Astrocyte (in vitro differentiated cells and primary cell): ENCODE measurements at regions not wholly inside any gene's neighbourhood (a gene's known extent, or its start where the extent isn't known, plus 50 kb on each side); places are given as distances from the start of the nearest gene placed in this dataset.

ENCODE experiments used
- DNase-seq: peaks from one replicate; pipeline ENCODE4 v3.0.0-alpha.2; 2010; ENCODE audit warnings: low read depth
- FAIRE-seq: peaks from 2 replicates; lab custom pipeline; 2011; peaks lifted over from hg19 to GRCh38; lab: Jason Lieb, UNC
- H2AFZ ChIP-seq: 2 replicates; pipeline ENCODE4 v1.6.0; 2012; ENCODE audit warnings: low read depth, low read length, inconsistent platforms
- H3K27ac ChIP-seq: 2 replicates; pipeline ENCODE4 v1.5.1; 2011; ENCODE audit warnings: low read depth, low read length, inconsistent platforms
- H3K27me3 ChIP-seq: 2 replicates; pipeline ENCODE4 v1.6.0; 2011; ENCODE audit warnings: low read length, inconsistent platforms; ENCODE audit not compliant: insufficient read depth
- H3K36me3 ChIP-seq: 2 replicates; pipeline ENCODE4 v1.5.1; 2011; ENCODE audit warnings: low read length, inconsistent platforms; ENCODE audit not compliant: insufficient read depth
- H3K4me1 ChIP-seq: 2 replicates; pipeline ENCODE4 v1.5.1; 2011; ENCODE audit warnings: low read length, inconsistent platforms; ENCODE audit not compliant: insufficient read depth
- H3K4me2 ChIP-seq: 2 replicates; pipeline ENCODE4 v1.6.0; 2012; ENCODE audit warnings: low read length, inconsistent platforms
- H3K4me3 ChIP-seq: 2 replicates; pipeline ENCODE4 v1.5.1; 2011; ENCODE audit warnings: low read depth, mild to moderate bottlenecking, low read length, inconsistent platforms; ENCODE audit not compliant: insufficient read depth
- H3K79me2 ChIP-seq: 2 replicates; pipeline ENCODE4 v1.6.0; 2012; ENCODE audit warnings: mild to moderate bottlenecking, low read length, inconsistent platforms; ENCODE audit not compliant: insufficient read depth
- H3K9ac ChIP-seq: 2 replicates; pipeline ENCODE4 v1.6.0; 2012; ENCODE audit warnings: mild to moderate bottlenecking, low read length, inconsistent platforms
- H3K9me3 ChIP-seq: 2 replicates; pipeline ENCODE4 v1.5.1; 2012; ENCODE audit warnings: low read depth, mild to moderate bottlenecking, low read length, inconsistent platforms; ENCODE audit not compliant: insufficient read depth
- H4K20me1 ChIP-seq: 2 replicates; pipeline ENCODE4 v1.6.0; 2012; ENCODE audit warnings: low read length, inconsistent platforms; ENCODE audit not compliant: insufficient read depth
- H3K27ac Mint-ChIP-seq: one replicate; pipeline ENCODE4 v1.8.0; 2021; ENCODE audit warnings: mild to moderate bottlenecking, mixed read lengths; ENCODE audit not compliant: unreplicated experiment
- H3K27me3 Mint-ChIP-seq: one replicate; pipeline ENCODE4 v1.8.0; 2021; ENCODE audit warnings: low read depth, mixed read lengths; ENCODE audit not compliant: unreplicated experiment
- H3K36me3 Mint-ChIP-seq: one replicate; pipeline ENCODE4 v1.8.0; 2021; ENCODE audit warnings: low read depth, mixed read lengths; ENCODE audit not compliant: unreplicated experiment
- H3K4me1 Mint-ChIP-seq: one replicate; pipeline ENCODE4 v1.8.0; 2021; ENCODE audit warnings: low read depth, mixed read lengths; ENCODE audit not compliant: unreplicated experiment
- H3K4me3 Mint-ChIP-seq: one replicate; pipeline ENCODE4 v1.8.0; 2021; ENCODE audit warnings: mild to moderate bottlenecking, moderate library complexity, mixed read lengths; ENCODE audit not compliant: unreplicated experiment
- H3K9me3 Mint-ChIP-seq: one replicate; pipeline ENCODE4 v1.8.0; 2021; ENCODE audit warnings: mild to moderate bottlenecking, mixed read lengths; ENCODE audit not compliant: unreplicated experiment
- EZH2 ChIP-seq: IDR thresholded peaks from 2 replicates; pipeline ENCODE4 v1.6.1; 2012; ENCODE audit warnings: mild to moderate bottlenecking, low read length, inconsistent platforms; ENCODE audit not compliant: insufficient read depth
- TF ChIP-seq, protein P1 (sequence below): IDR thresholded peaks from 2 replicates; pipeline ENCODE4 v1.5.1; 2011; ENCODE audit warnings: low read depth, mild to moderate bottlenecking, inconsistent platforms, low read length, moderate library complexity; ENCODE audit not compliant: insufficient read depth

DNA sequence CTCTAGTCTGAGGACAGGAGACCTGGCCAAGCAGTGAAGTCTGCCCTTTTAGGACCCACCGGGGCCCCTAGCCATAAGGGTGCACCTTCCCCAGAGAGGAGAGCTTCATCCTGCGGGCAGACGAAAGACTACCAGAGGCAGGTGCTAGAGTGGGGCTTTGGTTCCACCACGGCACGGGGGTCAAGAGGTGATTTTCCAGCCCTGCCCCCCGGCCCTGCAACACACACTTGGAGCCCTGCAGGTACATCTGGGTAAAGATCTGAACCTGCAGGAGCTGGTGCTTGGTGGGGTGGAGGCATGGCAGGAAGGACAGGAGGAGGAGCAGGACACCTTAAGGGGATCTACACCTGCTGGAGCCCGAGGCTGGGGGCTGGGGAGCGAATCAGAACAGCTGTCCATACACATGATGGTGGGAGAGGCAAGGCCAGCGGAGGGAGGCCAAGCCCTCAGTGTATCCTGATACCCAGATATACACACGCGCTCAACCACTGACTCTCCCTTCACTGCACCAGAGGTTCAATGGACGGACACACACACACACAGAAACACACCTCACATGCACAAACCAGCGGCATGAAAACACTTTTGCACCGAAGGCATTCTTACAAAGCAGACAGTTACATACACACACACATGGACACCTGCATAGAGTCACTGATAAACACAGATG lies 98.4 kb upstream of the MVB12B start:
- FAIRE-seq: no peak
- DNase-seq: no peak

DNA sequence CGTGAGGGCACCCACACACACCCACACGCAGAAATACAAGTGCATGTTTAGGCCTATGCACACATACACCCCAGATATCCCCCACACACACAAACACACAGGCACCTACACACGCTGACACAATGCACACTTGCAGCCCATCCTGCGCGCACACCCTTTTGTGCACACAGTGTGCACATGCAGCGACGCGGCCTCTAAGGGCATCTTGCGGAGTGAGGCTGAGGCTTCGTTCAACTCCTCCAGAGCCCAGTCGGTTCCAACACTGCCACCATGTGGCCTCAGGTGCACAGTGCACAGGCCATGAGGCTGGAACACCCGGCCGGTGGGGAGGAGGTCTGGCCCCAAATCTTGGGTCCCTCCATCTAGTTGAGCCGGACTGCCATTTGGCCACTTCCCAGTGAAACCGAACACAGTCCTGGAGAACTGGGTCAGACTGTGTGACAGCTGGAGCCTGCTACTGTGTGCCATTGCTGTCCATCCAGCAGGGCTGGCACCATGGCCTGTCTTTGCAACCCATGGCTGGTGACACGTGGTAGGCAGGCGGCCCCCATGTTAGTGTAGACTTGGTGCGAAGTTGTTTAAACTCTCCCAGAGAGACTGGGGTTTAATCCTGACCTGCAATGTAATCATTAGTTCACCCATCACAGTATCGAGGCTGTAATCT lies 97.7 kb upstream of the MVB12B start:
- H3K4me1 Mint-ChIP-seq: no peaks in the 10 kb centered on the region
- Histone ChIP-seq H3K27me3 (peaks cover 13% of the 10 kb centered on the region), H4K20me1 (no peaks in the 10 kb centered on the region), H3K4me1 (no peaks in the 10 kb centered on the region), H3K4me2 (no peak overlapping the region), H3K9me3 (peaks cover 4% of the 10 kb centered on the region), H3K27ac (no peak overlapping the region), H3K79me2 (no peaks in the 10 kb centered on the region), H3K36me3 (no peaks in the 10 kb centered on the region), H3K9ac (no peak overlapping the region), H2AFZ (no peak overlapping the region), H3K4me3 (no peak overlapping the region)
- TF ChIP-seq, protein P1, sequence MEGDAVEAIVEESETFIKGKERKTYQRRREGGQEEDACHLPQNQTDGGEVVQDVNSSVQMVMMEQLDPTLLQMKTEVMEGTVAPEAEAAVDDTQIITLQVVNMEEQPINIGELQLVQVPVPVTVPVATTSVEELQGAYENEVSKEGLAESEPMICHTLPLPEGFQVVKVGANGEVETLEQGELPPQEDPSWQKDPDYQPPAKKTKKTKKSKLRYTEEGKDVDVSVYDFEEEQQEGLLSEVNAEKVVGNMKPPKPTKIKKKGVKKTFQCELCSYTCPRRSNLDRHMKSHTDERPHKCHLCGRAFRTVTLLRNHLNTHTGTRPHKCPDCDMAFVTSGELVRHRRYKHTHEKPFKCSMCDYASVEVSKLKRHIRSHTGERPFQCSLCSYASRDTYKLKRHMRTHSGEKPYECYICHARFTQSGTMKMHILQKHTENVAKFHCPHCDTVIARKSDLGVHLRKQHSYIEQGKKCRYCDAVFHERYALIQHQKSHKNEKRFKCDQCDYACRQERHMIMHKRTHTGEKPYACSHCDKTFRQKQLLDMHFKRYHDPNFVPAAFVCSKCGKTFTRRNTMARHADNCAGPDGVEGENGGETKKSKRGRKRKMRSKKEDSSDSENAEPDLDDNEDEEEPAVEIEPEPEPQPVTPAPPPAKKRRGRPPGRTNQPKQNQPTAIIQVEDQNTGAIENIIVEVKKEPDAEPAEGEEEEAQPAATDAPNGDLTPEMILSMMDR: peak; percentile 83
- no peak for TF ChIP-seq EZH2
- DNase-seq (peak; percentile 31), FAIRE-seq (peak; percentile 23)
- H3K27ac Mint-ChIP-seq: no peak overlapping the region
- peaks cover 5% of the 10 kb centered on the region for H3K9me3 Mint-ChIP-seq
- no peak overlapping the region for H3K4me3 Mint-ChIP-seq
- peaks cover 2% of the 10 kb centered on the region for H3K36me3 Mint-ChIP-seq
- peaks cover 46% of the 10 kb centered on the region for H3K27me3 Mint-ChIP-seq

More for the DNA sequence above, 98.4 kb upstream of the MVB12B start:
- Histone ChIP-seq H3K4me2 (no peak overlapping the region), H3K4me1 (no peaks in the 10 kb centered on the region), H4K20me1 (no peaks in the 10 kb centered on the region), H3K4me3 (no peak overlapping the region), H3K27ac (no peak overlapping the region), H3K79me2 (no peaks in the 10 kb centered on the region), H3K27me3 (peaks cover 20% of the 10 kb centered on the region), H3K9ac (no peak overlapping the region), H2AFZ (no peak overlapping the region), H3K36me3 (no peaks in the 10 kb centered on the region), H3K9me3 (peaks cover 4% of the 10 kb centered on the region)
- Mint-ChIP-seq H3K4me1 (no peaks in the 10 kb centered on the region), H3K9me3 (peaks cover 5% of the 10 kb centered on the region), H3K36me3 (peaks cover 2% of the 10 kb centered on the region), H3K27ac (no peak overlapping the region), H3K27me3 (peaks cover 50% of the 10 kb centered on the region), H3K4me3 (no peak overlapping the region)
- TF ChIP-seq, protein P1: no peak
- TF ChIP-seq EZH2: peak; percentile 42

DNA sequence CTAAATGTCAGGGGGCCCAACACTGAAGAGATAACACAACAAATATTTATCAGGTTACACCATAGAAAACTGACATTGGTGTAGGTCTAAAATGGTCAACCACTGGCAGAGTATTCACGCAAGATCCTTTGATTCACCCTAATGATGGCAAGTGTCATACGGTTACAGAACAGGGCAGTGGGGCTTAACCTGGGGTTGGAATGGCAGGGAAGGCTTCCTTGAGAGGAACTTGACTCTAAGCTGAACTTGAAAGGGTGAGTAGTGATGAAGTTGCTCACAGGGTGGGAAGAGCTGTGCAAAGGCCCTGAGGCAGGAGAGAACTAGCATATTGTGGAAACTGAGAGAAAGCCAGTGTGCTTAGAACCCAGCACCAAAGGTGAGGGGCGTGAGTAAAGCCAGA lies 97.1 kb upstream of the MVB12B start:
- H3K79me2 ChIP-seq: no peaks in the 10 kb centered on the region
- H3K4me1 Mint-ChIP-seq: no peaks in the 10 kb centered on the region
- H3K27ac ChIP-seq: no peak overlapping the region
- peaks cover 13% of the 10 kb centered on the region for H3K27me3 ChIP-seq
- H3K27ac Mint-ChIP-seq: no peak overlapping the region
- H3K4me3 Mint-ChIP-seq: no peak overlapping the region
- no peak overlapping the region for H3K9ac ChIP-seq
- FAIRE-seq (no peak), DNase-seq (no peak)
- H4K20me1 ChIP-seq: no peaks in the 10 kb centered on the region
- no peaks in the 10 kb centered on the region for H3K4me1 ChIP-seq
- H3K4me2 ChIP-seq: no peak overlapping the region
- H3K36me3 Mint-ChIP-seq: no peaks in the 10 kb centered on the region
- H3K36me3 ChIP-seq: no peaks in the 10 kb centered on the region
- peaks cover 5% of the 10 kb centered on the region for H3K9me3 Mint-ChIP-seq
- H3K9me3 ChIP-seq: peaks cover 4% of the 10 kb centered on the region
- no peak overlapping the region for H2AFZ ChIP-seq
- H3K4me3 ChIP-seq: no peak overlapping the region
- TF ChIP-seq, protein P1: no peak
- no peak for TF ChIP-seq EZH2
- H3K27me3 Mint-ChIP-seq: peaks cover 42% of the 10 kb centered on the region
